ENCODE measurements at regions not wholly inside any gene's neighbourhood (a gene's known extent, or its start where the extent isn't known, plus 50 kb on each side); places are given as distances from the start of the nearest gene placed in this dataset.

DNA sequence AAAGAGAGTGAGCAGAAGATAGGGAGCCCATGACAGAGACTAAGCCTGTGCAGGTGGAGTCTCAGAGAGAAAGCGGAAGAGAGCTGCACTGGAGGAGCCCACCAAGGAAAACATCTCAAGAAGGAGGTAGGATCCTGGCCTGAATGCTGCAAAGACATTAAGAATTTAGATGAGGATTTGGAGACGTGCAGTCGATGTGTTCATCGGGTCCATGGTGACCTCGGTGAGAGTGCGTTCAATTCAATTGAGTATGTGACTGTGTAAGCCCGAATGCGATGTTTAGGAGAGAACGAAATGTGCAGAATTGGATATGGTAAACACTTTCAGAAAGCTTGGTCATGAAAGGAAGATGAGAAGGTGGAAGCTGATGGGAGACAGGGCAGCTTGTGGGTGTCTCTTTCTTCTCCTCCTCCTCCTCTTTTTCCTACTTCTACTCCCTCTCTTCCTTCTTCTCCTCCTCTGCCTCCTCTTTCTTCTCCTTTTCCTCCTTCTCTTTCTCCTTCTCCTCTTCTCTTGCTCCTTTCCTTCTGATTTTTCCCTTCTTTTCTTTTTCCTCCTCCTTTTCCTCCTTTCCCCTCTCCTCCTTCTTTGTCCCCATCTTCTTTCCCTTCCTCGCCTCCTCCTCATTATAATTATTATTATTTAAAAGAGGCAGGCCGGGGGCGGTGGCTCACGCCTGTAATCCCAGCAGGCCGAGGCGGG is 276.0 kb downstream of the RPS24 start:
- no peak for TF ChIP-seq ELF4 (IDR thresholded peaks at IDR 0.05)
- no peak for TF ChIP-seq BHLHE40 (IDR thresholded peaks at IDR 0.05; ENCODE audit: borderline replicate concordance)
- no peak for TF ChIP-seq SP1 (IDR thresholded peaks at IDR 0.05)
- TF ChIP-seq L3MBTL2 (conservative IDR thresholded peaks at IDR 0.05): no peak

All from HEK293T (cell line).